Endothelial cell of umbilical vein (primary cell): ENCODE measurements at regions not wholly inside any gene's neighbourhood (a gene's known extent, or its start where the extent isn't known, plus 50 kb on each side); places are given as distances from the start of the nearest gene placed in this dataset.

Experiments used
- CTCF ChIP-seq, 2 donors: IDR thresholded peaks; 1 replicate in 1 of 2; 2 replicates in 1 of 2; pipeline ENCODE4 v1.5.1; 2011; ENCODE audit warnings: low read length in 2 of 2, mild to moderate bottlenecking in 2 of 2, moderate library complexity in 2 of 2, control low read depth in 1 of 2, inconsistent platforms in 1 of 2, low read depth in 1 of 2; ENCODE audit not compliant: insufficient read depth in 1 of 2; ENCODE audit errors: extremely low read depth in 1 of 2
- GATA2 ChIP-seq: IDR thresholded peaks from 2 replicates; pipeline ENCODE4 v1.7.0; 2011; ENCODE audit warnings: low read depth, mild to moderate bottlenecking, moderate library complexity, mixed read lengths, low read length; ENCODE audit not compliant: insufficient read length, insufficient read depth
- JUN ChIP-seq: IDR thresholded peaks from 2 replicates; pipeline ENCODE4 v1.6.1; 2011; ENCODE audit warnings: borderline replicate concordance, low read depth; ENCODE audit not compliant: insufficient read length, insufficient read depth
- MYC ChIP-seq: IDR thresholded peaks from one replicate; pipeline ENCODE4 v1.6.1; 2011; ENCODE audit warnings: mild to moderate bottlenecking, low read depth, low read length
- POLR2A ChIP-seq: IDR thresholded peaks from 2 replicates; pipeline ENCODE4 v1.6.1; 2012; ENCODE audit warnings: low read depth, mild to moderate bottlenecking, control low read depth, low read length

DNA sequence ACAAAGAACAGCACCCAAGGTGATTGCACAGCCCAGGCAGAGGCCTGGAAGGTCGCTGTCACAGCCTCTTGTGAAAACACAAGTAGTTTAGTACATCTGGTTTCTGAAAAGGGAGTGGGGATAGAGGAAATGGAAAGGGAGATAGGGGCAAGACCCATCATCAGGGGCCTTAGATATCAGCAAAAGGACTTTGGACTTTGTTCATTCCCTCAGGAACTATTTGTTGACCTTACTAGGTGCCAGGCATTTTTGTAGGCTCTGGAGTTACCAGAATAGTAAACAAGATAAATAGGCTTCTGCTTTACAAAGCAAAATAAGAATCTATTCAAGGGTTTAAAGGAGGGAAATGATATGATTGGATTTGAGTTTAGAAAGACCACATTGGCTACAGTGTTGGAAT, 199.4 kb upstream of the CDKN3 start:
- TF ChIP-seq CTCF (IDR thresholded peaks at IDR 0.05; ENCODE audit: extremely low read depth in 1 of 2, insufficient read depth in 1 of 2, low read depth in 1 of 2, low read length in 2 of 2) (no peak), MYC (no peak), POLR2A (no peak), JUN (no peak), GATA2 (no peak)
